Bone marrow (tissue), 2 donors: ENCODE measurements at regions not wholly inside any gene's neighbourhood (a gene's known extent, or its start where the extent isn't known, plus 50 kb on each side); places are given as distances from the start of the nearest gene placed in this dataset.

Experiments
- DNase-seq, 2 donors: peaks; one replicate each; lab custom pipeline; 2025; lab: John Stamatoyannopoulos, UW

- no peak for DNase-seq
Measured at GRCh38 chr2:122506620-122507019, 751.2 kb downstream of the TSN start.

GRCh38 chr2:122507261-122507660 is 751.8 kb downstream of the TSN start:
- no peak for DNase-seq

- DNase-seq = no peak
Measured at GRCh38 chr2:122512091-122512490, 756.6 kb downstream of the TSN start.

GRCh38 chr2:122514451-122514996 is 759.1 kb downstream of the TSN start:
- no peak for DNase-seq

- DNase-seq = no peak
Measured at GRCh38 chr2:122515731-122516290, 760.4 kb downstream of the TSN start.

- no peak for DNase-seq
Measured at GRCh38 chr2:122516775-122517174, 761.3 kb downstream of the TSN start.

- no peak for DNase-seq
Measured at GRCh38 chr2:122519366-122519765, 763.9 kb downstream of the TSN start.

GRCh38 chr2:122519821-122520611 is 764.6 kb downstream of the TSN start:
- no peak for DNase-seq

GRCh38 chr2:122523143-122523542 is 767.7 kb downstream of the TSN start:
- no peak for DNase-seq

GRCh38 chr2:122523981-122524380 is 768.5 kb downstream of the TSN start:
- DNase-seq = no peak

GRCh38 chr2:122525336-122525735 is 769.9 kb downstream of the TSN start:
- DNase-seq = no peak

GRCh38 chr2:122528061-122528460 is 772.6 kb downstream of the TSN start:
- DNase-seq = no peak

- no peak for DNase-seq
Measured at GRCh38 chr2:122528958-122529705, 773.7 kb downstream of the TSN start.

- no peak for DNase-seq
Measured at GRCh38 chr2:122530814-122531213, 775.4 kb downstream of the TSN start.

- no peak for DNase-seq
Measured at GRCh38 chr2:122531290-122532071, 776.0 kb downstream of the TSN start.

GRCh38 chr2:122532072-122532344 is 776.6 kb downstream of the TSN start:
- no peak for DNase-seq

- DNase-seq = no peak
Measured at GRCh38 chr2:122532481-122532880, 777.0 kb downstream of the TSN start.

- DNase-seq = no peak
Measured at GRCh38 chr2:122535960-122536505, 780.6 kb downstream of the TSN start.

- DNase-seq = no peak
Measured at GRCh38 chr2:122539311-122539710, 783.9 kb downstream of the TSN start.

- no peak for DNase-seq
Measured at GRCh38 chr2:122539920-122540319, 784.5 kb downstream of the TSN start.

- no peak for DNase-seq
Measured at GRCh38 chr2:122542236-122542635, 786.8 kb downstream of the TSN start.

- no peak for DNase-seq
Measured at GRCh38 chr2:122542646-122543045, 787.2 kb downstream of the TSN start.
